ENCODE measurements at regions not wholly inside any gene's neighbourhood (a gene's known extent, or its start where the extent isn't known, plus 50 kb on each side); places are given as distances from the start of the nearest gene placed in this dataset.

DNA sequence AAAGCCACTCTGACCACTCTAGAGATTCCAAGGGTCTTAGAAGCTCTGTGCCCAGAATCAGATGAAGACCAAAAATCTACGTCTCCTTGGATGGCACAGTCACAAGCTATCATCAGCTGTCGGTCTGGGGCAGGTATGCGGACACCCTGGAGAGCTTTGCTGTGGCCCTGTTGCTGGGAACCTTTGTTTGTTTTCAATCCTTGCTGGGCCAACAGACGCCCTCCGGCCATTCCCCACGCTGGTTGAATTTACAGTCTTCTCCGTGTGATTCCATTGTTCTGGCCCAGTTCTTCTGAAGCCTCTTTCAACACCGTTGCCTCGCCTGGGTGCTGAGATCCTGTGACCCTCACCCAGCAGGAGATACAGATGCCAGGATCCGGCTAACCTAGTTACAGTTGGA lies 149.4 kb upstream of the PFKP start:
- Histone ChIP-seq H3K36me3 (replicated peaks) (no peaks in the 10 kb centered on the region), H3K27me3 (replicated peaks) (no peaks in the 10 kb centered on the region), H3K4me3 (ENCODE audit: low read depth, low read length) (no peak overlapping the region), H3K27ac (no peak overlapping the region)
- DNase-seq = no peak
- in situ Hi-C loops (cut with HindIII; ENCODE audit: low pct_ligation_motif_present, low sequenced_read_pairs) = no loop called here
- TF ChIP-seq CTCF (IDR thresholded peaks at IDR 0.05; ENCODE audit: low read depth, low read length, missing control alignments) = no peak

DNA sequence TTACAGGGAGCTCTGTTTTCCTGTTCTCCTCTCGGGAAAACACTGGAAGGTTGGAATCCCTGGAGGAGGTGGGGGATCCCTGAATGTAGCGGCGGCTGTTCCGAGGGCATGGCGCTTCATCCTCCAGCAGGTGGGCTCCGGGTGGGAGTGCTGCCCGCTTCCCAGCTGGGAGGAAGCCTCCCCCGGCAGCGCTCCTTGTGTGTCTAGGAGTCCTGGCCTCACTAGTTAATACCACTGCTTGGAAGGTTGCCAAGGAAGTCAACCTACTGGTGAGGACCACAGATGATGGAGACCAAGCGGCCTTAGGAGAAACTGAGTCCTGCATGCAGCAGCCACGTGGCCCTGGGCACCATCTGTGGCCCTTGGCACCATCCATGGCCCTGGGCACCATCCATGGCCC lies 151.9 kb upstream of the PFKP start:
- H3K4me3 ChIP-seq (ENCODE audit: low read depth, low read length) = no peak overlapping the region
- H3K27me3 ChIP-seq (replicated peaks) = no peaks in the 10 kb centered on the region
- no peak overlapping the region for H3K27ac ChIP-seq
- no peaks in the 10 kb centered on the region for H3K36me3 ChIP-seq (replicated peaks)
- DNase-seq = no peak
- in situ Hi-C loops (cut with HindIII; ENCODE audit: low pct_ligation_motif_present, low sequenced_read_pairs) = no loop called here
- TF ChIP-seq CTCF (IDR thresholded peaks at IDR 0.05; ENCODE audit: low read depth, low read length, missing control alignments) = no peak

- Histone ChIP-seq H3K27me3 (replicated peaks) (no peaks in the 10 kb centered on the region), H3K27ac (no peak overlapping the region), H3K4me3 (ENCODE audit: low read depth, low read length) (no peak overlapping the region), H3K36me3 (replicated peaks) (no peaks in the 10 kb centered on the region)
- in situ Hi-C loops (cut with HindIII; ENCODE audit: low pct_ligation_motif_present, low sequenced_read_pairs) = no loop called here
- no peak for TF ChIP-seq CTCF (IDR thresholded peaks at IDR 0.05; ENCODE audit: low read depth, low read length, missing control alignments)
- DNase-seq = no peak
These were observed 152.6 kb upstream of the PFKP start for GRCh38 chr10:2914741-2915140.

DNA sequence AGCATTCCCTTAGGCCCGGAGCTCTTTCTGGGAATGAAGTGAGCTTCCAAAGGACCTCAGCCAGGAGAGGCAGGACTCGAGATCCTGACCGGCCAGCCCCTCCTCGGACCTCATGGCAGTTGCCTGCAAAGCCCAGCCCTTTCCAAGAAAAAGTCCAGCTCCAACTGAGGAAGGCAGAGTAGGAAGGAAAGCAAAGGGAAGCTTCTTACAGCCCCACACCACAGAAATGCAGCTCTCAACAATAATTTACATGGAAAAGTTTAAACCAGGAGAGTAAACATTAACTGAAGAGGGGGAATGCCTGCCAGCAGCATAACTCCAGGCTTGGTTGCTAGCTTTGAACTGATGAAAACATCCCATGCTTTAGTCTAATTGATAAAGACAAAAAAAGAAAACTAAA lies 153.9 kb upstream of the PFKP start:
- Histone ChIP-seq H3K36me3 (replicated peaks) (no peaks in the 10 kb centered on the region), H3K4me3 (ENCODE audit: low read depth, low read length) (no peak overlapping the region), H3K27ac (no peak overlapping the region), H3K27me3 (replicated peaks) (no peaks in the 10 kb centered on the region)
- no peak for TF ChIP-seq CTCF (IDR thresholded peaks at IDR 0.05; ENCODE audit: low read depth, low read length, missing control alignments)
- in situ Hi-C loops (cut with HindIII; ENCODE audit: low pct_ligation_motif_present, low sequenced_read_pairs) = no loop called here
- DNase-seq = no peak

DNA sequence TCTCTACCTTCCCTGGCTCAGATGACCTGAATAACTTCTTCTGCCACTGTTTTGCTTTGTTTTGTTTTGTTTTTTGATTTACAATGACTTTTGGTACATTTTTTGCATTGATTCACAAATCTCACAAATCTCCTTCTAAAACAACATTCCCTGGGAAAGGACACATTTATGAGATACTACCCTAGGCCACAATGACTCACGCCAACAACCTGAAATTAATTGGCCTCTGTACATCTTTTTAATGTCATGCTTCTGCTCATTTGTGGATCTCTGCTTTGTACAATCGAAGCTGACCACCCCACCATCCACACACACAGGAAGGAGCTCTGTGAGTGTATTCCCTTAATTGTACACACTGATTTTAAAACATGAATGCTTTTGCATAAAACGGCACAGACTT lies 156.7 kb upstream of the PFKP start:
- TF ChIP-seq CTCF (IDR thresholded peaks at IDR 0.05; ENCODE audit: low read depth, low read length, missing control alignments) = no peak
- Histone ChIP-seq H3K27ac (no peak overlapping the region), H3K4me3 (ENCODE audit: low read depth, low read length) (no peak overlapping the region), H3K27me3 (replicated peaks) (no peaks in the 10 kb centered on the region), H3K36me3 (replicated peaks) (no peaks in the 10 kb centered on the region)
- DNase-seq = no peak
- in situ Hi-C loops (cut with HindIII; ENCODE audit: low pct_ligation_motif_present, low sequenced_read_pairs) = no loop called here

DNA sequence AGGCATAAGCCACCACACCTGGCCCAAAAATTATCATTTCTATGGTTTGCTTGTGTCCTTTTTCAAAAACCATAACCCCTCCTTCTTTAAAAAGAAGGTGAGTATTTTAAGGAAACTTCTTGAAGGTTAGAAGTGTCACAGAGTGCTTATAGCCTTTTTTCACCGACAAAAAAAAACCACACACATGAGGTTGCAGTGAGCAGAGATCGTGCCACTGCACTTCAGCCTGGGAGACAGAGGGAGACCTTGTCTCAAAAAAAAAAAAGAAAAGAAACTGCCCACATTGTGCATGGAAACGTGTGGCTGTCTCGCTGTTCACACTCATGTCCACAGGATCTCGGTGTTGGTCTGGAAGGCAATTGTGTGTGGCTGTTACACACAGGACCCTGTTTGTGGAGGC lies 157.4 kb upstream of the PFKP start:
- no peak overlapping the region for H3K4me3 ChIP-seq (ENCODE audit: low read depth, low read length)
- TF ChIP-seq CTCF (IDR thresholded peaks at IDR 0.05; ENCODE audit: low read depth, low read length, missing control alignments) = no peak
- in situ Hi-C loops (cut with HindIII; ENCODE audit: low pct_ligation_motif_present, low sequenced_read_pairs) = no loop called here

More for the DNA sequence above, 157.4 kb upstream of the PFKP start:
- DNase-seq = no peak
- Histone ChIP-seq H3K36me3 (replicated peaks) (no peaks in the 10 kb centered on the region), H3K27ac (no peak overlapping the region), H3K27me3 (replicated peaks) (no peaks in the 10 kb centered on the region)

Measured in brain microvascular endothelial cell (primary cell).